ENCODE measurements at regions not wholly inside any gene's neighbourhood (a gene's known extent, or its start where the extent isn't known, plus 50 kb on each side); places are given as distances from the start of the nearest gene placed in this dataset.

DNA sequence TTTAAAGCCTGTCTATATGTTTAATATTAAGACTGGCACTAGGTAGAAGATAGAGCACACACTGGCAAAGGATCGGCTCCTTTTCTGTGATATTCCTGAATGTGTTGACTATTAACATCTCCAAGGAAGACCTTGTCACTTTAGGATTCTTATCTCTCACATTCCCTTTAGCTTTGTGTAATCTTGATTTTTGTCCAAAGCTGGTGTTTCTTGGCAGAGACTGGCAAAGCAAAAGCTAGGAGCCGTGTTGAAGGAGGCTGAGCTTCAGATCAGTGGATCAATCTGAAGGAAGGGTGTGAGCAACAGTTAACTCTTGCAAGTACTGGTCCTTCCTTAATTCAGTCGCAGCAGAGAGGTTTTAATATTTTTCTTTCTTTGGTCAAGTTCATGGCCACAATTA lies 830.4 kb upstream of the ZNF608 start:
- no peak for DNase-seq (ENCODE audit: low spot score)
- in situ Hi-C loops (cut with MboI; ENCODE audit: low sequenced_read_pairs, unreplicated experiment) = no loop called here
- TF ChIP-seq, protein P1, sequence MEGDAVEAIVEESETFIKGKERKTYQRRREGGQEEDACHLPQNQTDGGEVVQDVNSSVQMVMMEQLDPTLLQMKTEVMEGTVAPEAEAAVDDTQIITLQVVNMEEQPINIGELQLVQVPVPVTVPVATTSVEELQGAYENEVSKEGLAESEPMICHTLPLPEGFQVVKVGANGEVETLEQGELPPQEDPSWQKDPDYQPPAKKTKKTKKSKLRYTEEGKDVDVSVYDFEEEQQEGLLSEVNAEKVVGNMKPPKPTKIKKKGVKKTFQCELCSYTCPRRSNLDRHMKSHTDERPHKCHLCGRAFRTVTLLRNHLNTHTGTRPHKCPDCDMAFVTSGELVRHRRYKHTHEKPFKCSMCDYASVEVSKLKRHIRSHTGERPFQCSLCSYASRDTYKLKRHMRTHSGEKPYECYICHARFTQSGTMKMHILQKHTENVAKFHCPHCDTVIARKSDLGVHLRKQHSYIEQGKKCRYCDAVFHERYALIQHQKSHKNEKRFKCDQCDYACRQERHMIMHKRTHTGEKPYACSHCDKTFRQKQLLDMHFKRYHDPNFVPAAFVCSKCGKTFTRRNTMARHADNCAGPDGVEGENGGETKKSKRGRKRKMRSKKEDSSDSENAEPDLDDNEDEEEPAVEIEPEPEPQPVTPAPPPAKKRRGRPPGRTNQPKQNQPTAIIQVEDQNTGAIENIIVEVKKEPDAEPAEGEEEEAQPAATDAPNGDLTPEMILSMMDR (IDR thresholded peaks at IDR 0.05; ENCODE audit: borderline replicate concordance, control extremely low read depth, extremely low read depth, insufficient read depth, missing control alignments) = no peak

DNA sequence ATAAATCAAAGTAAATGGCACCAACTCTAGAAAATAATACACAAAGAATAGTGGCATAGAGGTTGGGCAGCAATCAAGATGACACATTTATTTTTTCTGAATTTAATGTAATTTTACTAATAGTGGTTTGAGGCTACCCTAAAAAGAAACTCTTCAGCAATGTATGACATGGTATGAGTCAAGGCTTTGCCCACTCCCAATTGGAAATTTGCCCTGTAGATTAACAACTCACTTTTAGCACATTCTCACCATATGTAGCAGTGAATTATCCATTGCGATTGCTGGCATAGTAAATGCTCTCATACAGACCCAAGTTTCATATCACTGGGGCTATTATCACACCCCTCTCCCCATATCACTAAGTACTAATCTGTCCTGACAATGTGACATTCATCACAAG lies 832.1 kb upstream of the ZNF608 start:
- no peak for DNase-seq (ENCODE audit: low spot score)
- in situ Hi-C loops (cut with MboI; ENCODE audit: low sequenced_read_pairs, unreplicated experiment) = no loop called here
- TF ChIP-seq, protein P1 (IDR thresholded peaks at IDR 0.05; ENCODE audit: borderline replicate concordance, control extremely low read depth, extremely low read depth, insufficient read depth, missing control alignments) = no peak

DNA sequence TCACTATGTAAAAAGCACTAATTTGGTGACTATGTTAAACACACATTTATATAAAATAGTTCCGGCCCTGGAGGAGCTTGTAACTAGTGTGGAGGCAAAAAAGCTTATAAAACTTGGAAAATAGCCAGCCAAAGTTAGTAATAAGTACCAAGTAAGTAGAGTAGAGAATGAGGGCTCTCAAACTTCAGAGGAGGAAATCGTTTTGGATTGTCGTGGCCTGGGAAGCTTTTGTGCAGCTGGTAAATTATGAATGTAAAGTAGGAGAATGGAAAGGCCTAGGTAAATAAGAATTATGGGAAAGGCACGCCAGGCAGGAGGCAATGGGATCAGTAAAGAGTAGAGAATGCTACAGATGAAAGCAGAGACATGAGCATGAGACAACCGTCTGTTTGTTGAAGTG lies 832.7 kb upstream of the ZNF608 start:
- no peak for DNase-seq (ENCODE audit: low spot score)
- TF ChIP-seq, protein P1 (IDR thresholded peaks at IDR 0.05; ENCODE audit: borderline replicate concordance, control extremely low read depth, extremely low read depth, insufficient read depth, missing control alignments) = no peak
- in situ Hi-C loops (cut with MboI; ENCODE audit: low sequenced_read_pairs, unreplicated experiment) = no loop called here

DNA sequence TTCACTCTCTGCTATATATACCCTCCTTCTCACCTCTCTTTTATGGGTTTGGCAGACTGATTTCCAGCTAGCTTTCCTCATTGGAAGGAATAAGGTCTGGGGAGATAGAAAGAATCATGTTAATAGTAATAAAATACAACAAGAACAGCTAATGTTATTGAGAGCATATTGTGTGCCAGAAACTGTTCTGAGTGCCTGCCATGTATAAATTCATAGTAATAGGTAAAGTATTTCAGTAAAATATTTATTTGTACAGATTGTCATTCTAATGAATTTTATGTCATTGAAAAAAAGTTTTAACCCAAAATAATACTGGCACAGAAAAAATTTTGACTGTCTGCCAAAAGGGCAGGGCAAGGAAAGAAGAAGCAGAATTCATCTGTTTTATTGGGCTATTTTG lies 834.9 kb upstream of the ZNF608 start:
- in situ Hi-C loops (cut with MboI; ENCODE audit: low sequenced_read_pairs, unreplicated experiment) = no loop called here
- no peak for DNase-seq (ENCODE audit: low spot score)
- TF ChIP-seq, protein P1 (IDR thresholded peaks at IDR 0.05; ENCODE audit: borderline replicate concordance, control extremely low read depth, extremely low read depth, insufficient read depth, missing control alignments) = no peak

DNA sequence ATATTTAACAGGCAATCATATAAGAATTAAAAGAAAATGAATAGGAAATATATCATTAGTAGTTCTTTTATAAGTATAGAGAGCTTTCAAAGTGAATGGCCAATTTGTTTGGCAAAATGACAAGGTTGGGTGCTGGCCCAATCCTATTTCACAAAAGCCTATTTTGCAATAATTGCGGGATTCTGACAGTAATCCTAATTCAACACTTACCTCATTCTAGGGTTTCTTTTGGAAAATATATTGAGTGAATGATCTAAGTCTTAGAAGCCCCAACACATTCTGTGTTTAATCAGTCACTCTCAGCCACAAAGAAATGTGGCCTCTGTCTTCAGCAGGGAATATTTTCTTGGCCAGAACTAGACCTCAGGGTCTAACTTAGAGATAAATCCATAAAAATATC lies 835.9 kb upstream of the ZNF608 start:
- TF ChIP-seq, protein P1 (IDR thresholded peaks at IDR 0.05; ENCODE audit: borderline replicate concordance, control extremely low read depth, extremely low read depth, insufficient read depth, missing control alignments) = no peak
- in situ Hi-C loops (cut with MboI; ENCODE audit: low sequenced_read_pairs, unreplicated experiment) = no loop called here
- no peak for DNase-seq (ENCODE audit: low spot score)

DNA sequence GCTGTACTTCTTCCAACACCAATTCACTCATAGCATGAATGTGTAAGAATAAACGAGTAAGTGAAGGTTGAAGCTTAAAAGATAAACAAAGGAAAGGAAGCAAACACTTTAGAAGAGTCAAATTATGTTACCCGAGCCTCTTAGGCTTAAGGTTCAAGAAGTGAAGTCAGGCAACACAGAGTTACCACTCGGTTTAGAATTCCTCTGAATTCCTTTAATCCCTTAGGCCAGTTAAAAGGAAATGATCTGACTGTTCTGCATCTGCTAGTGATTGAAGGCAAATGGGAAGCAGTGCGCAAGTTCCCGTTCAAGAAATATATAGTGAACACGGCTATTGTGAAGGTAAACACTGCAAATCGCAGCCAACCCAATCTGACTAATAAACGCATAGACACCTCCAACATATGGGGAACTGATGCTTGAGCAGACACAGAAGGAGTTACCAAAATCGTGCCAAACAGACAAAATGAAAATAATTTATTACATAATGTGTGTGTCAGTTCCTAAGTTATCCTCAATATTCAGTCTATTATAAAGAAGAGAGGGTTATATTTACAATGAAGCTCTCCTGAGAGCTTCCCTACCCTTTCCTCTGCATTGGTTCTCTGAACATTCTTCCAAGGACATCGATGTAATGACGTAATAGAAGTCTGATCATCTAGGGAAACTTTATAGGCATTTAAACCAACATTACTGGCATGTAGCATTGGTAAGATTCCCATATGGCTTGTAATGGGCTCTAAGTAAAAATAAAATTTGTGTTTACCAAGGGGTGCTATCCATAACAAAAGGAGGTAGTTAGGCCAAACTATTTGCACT lies 837.1 kb upstream of the ZNF608 start:
- DNase-seq (ENCODE audit: low spot score) = no peak
- in situ Hi-C loops (cut with MboI; ENCODE audit: low sequenced_read_pairs, unreplicated experiment) = no loop called here
- TF ChIP-seq, protein P1 (IDR thresholded peaks at IDR 0.05; ENCODE audit: borderline replicate concordance, control extremely low read depth, extremely low read depth, insufficient read depth, missing control alignments) = no peak

Data from GM13976 (cell line).